ENCODE measurements at regions not wholly inside any gene's neighbourhood (a gene's known extent, or its start where the extent isn't known, plus 50 kb on each side); places are given as distances from the start of the nearest gene placed in this dataset.

DNA sequence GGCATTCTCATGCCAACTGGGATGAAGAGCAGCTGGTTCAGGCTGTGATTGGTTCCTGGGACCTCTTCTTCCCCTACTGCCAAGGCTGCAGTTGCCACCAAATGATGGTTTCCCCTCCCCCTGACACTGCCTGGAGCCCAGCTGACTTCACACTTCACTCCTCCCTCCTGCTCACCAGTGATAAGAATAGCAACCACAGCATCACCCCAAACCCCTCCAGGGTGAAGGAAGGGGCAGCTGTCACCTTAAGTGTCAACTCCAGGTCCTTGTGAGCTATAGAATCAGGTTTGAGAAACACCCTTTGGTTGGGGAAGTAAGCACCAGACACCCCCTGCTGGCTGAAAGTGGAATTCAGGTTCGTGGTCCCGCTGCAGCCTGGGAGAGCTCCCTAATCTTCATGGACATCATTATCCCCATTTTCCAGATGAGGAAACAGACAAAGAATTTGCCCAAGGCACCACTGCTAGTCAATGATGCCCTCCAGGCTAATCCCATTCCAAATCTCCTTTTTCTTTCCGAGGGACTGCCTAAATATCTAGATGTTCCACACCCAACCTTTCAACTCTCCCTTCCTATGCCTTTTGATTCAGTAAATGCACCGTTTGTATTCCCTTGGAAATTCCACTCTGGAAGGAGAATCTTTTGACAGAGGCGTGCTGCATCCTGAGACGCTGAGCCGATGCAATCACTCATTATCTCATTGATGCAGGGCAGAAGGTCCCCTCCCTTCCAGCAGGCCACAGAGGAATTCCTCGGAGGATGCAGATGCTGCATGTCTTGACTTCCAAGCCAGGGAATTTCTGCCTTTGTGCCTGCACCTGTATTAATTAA, 50.6 kb upstream of the UQCRFS1 start:
- peak in 2 of 3 donors; percentile 26 to 50 for TF ChIP-seq CTCF (IDR thresholded peaks at IDR 0.05)
- ATAC-seq (ENCODE audit: low FRiP score) (no peak), DNase-seq (ENCODE audit: low spot score) (peak; percentile 61)

DNA sequence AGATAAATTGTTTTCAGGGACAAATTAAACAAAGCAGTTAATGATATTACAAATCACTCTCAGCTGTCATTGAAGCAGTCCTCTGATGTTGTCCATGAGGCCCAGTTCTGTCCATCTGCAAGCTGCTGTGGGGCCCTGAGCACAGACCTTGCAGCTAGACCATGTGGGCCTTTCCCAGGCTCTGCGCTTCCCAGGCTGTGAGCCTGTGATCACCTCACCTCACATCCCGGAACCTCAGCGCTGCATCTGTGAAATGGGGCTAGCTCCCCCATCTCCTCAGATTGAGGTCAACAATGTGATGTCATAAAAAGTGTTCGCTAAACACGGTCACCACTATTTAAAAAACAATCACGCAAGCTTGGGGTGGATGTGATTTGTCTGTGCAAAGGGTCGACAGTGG, 51.9 kb upstream of the UQCRFS1 start:
- TF ChIP-seq CTCF (IDR thresholded peaks at IDR 0.05) = no peak
- DNase-seq (ENCODE audit: low spot score) = no peak
- ATAC-seq (ENCODE audit: low FRiP score) = no peak

DNA sequence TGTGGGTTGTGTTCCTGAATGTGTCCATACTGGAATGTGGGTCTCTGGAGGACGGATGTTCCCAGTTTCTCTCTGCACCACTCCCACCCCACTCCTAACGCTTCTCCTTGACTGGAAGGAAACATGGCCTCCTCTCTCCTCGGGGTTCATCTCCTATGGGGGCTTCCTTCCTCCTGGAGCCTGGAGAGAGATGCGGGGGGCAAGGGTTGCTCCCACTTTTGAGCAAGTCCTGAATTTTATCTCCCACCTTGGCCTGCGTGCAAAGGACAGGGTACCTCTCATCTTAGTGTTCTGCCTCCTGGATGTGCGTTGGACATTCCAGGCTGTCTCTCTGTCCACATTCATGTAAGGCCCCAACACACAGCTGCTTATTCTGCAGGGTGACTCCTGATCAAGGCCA, 52.5 kb upstream of the UQCRFS1 start:
- ATAC-seq (ENCODE audit: low FRiP score) (no peak), DNase-seq (ENCODE audit: low spot score) (no peak)
- TF ChIP-seq CTCF (IDR thresholded peaks at IDR 0.05) = no peak

DNA sequence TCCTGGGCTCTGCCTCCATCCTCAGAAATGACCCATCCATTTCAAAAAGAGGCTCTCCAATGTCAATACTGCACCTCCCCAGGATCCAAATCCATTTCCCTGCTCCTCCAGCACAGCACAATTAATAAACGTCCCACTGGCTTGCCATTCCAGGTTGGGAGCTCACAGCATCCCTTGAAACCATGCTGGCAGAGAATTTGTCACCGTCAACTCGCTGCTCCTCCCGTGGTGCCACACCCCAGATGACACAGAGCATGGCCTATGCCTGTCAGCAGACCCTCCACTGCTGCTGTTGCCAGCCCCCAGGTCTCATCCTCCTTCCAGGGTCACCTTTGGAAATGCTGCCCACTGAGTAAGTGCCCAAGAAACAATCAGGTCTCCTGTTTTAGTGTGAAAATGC, 53.0 kb upstream of the UQCRFS1 start:
- no peak for TF ChIP-seq CTCF (IDR thresholded peaks at IDR 0.05)
- DNase-seq (ENCODE audit: low spot score) (no peak), ATAC-seq (ENCODE audit: low FRiP score) (no peak)

DNA sequence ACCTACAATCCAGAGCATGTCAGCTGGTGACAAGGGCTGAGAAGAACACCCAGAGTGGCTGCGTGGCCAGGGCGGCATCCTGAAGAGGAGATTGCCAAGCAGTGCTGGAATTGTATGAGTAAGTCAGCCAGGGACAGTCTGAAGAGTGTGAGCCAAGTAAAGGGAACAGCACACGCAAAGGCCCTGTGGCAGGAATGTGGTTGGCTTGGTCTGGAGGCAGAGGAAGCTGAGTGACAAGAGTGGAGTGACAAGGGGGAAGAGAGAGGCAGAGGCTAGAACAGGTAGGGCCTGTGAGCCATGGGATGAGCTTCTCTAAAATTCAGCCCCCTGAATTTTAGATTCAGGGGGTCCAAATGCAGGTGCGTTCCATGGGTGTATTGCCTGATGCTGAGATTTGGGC, 53.7 kb upstream of the UQCRFS1 start:
- ATAC-seq (ENCODE audit: low FRiP score) (no peak), DNase-seq (ENCODE audit: low spot score) (no peak)
- no peak for TF ChIP-seq CTCF (IDR thresholded peaks at IDR 0.05)

DNA sequence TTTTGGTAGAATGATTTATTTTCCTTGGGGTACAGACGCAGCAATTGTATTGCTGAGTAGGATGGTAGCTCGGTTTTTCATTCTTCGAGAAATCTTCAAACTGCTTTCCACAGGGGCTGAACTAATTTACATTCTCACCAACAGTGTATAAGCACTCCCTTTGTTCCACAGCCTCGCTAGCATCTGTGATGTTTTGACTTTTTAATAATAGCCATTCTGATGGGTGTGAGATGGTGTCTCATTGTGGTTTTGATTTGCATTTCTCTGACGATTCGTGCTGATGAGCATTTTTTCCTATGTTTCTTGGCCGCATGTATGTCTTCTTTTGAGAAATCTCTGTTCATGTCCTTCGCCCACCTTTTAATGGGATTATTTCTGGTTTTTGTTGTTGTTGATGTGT, 54.8 kb upstream of the UQCRFS1 start:
- no peak for TF ChIP-seq CTCF (IDR thresholded peaks at IDR 0.05)
- no peak for ATAC-seq (ENCODE audit: low FRiP score)
- DNase-seq (ENCODE audit: low spot score) = no peak

GRCh38 chr19:29268103-29268502, 55.2 kb upstream of the UQCRFS1 start:
- no peak for TF ChIP-seq CTCF (IDR thresholded peaks at IDR 0.05)
- no peak for DNase-seq (ENCODE audit: low spot score)
- no peak for ATAC-seq (ENCODE audit: low FRiP score)

Measured in omental fat pad (tissue), 3 donors.